Type B pancreatic cell (in vitro differentiated cells): ENCODE measurements at regions not wholly inside any gene's neighbourhood (a gene's known extent, or its start where the extent isn't known, plus 50 kb on each side); places are given as distances from the start of the nearest gene placed in this dataset.

Source experiments
- DNase-seq: peaks from one replicate; pipeline ENCODE4 v3.0.0; 2021; ENCODE audit warnings: mixed read lengths; ENCODE audit not compliant: unreplicated experiment; ENCODE audit errors: extremely low spot score
- H3K27ac Mint-ChIP-seq: 2 replicates; pipeline ENCODE4 v1.8.0; 2021; ENCODE audit warnings: mild to moderate bottlenecking, mixed read lengths
- H3K27me3 Mint-ChIP-seq: 2 replicates; pipeline ENCODE4 v1.8.0; 2021; ENCODE audit warnings: mixed read lengths
- H3K36me3 Mint-ChIP-seq: 2 replicates; pipeline ENCODE4 v1.8.0; 2021; ENCODE audit warnings: mixed read lengths
- H3K4me1 Mint-ChIP-seq: one replicate; pipeline ENCODE4 v1.8.0; 2021; ENCODE audit warnings: mixed read lengths; ENCODE audit not compliant: unreplicated experiment
- H3K4me3 Mint-ChIP-seq: 2 replicates; pipeline ENCODE4 v1.8.0; 2021; ENCODE audit warnings: mild to moderate bottlenecking, mixed read lengths
- H3K9me3 Mint-ChIP-seq: 2 replicates; pipeline ENCODE4 v1.8.0; 2021; ENCODE audit warnings: mixed read lengths
- TF ChIP-seq, protein P1 (sequence below): fragments of 200-600 bp; sonication (generic); conservative IDR thresholded peaks from 2 replicates; pipeline ENCODE4 v1.5.0; 2021; ENCODE audit warnings: antibody characterized with exemption, mild to moderate bottlenecking

DNA sequence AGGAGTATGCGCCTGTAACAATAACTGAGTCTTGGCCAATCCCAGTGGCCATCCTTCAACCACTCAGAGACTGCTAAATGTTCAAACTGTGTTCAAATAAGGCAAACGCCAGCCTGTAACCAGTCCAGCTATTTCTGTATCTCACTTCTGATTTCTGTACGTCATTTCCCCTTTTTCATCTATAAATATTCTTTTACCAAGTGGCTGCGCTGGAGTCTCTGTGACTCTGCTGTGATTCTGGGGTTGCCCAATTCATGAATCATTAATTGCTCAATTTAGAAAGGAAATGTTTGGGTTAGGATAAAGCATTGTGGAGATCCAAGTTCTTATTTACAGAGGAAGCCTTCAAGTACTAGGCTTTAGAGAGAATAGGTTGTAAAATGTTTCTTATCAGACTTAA, 89.8 kb upstream of the UST start:
- TF ChIP-seq, protein P1, sequence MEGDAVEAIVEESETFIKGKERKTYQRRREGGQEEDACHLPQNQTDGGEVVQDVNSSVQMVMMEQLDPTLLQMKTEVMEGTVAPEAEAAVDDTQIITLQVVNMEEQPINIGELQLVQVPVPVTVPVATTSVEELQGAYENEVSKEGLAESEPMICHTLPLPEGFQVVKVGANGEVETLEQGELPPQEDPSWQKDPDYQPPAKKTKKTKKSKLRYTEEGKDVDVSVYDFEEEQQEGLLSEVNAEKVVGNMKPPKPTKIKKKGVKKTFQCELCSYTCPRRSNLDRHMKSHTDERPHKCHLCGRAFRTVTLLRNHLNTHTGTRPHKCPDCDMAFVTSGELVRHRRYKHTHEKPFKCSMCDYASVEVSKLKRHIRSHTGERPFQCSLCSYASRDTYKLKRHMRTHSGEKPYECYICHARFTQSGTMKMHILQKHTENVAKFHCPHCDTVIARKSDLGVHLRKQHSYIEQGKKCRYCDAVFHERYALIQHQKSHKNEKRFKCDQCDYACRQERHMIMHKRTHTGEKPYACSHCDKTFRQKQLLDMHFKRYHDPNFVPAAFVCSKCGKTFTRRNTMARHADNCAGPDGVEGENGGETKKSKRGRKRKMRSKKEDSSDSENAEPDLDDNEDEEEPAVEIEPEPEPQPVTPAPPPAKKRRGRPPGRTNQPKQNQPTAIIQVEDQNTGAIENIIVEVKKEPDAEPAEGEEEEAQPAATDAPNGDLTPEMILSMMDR, result no peak
- no peaks in the 10 kb centered on the region for H3K4me1 Mint-ChIP-seq
- no peak for DNase-seq
- H3K27ac Mint-ChIP-seq, result no peak overlapping the region
- no peak overlapping the region for H3K4me3 Mint-ChIP-seq
- peaks cover 5% of the 10 kb centered on the region for H3K9me3 Mint-ChIP-seq
- H3K27me3 Mint-ChIP-seq, result no peaks in the 10 kb centered on the region
- no peaks in the 10 kb centered on the region for H3K36me3 Mint-ChIP-seq

- H3K4me3 Mint-ChIP-seq, result no peak overlapping the region
- no peaks in the 10 kb centered on the region for H3K27me3 Mint-ChIP-seq
- no peak for DNase-seq
- no peak overlapping the region for H3K27ac Mint-ChIP-seq
- no peaks in the 10 kb centered on the region for H3K9me3 Mint-ChIP-seq
- no peaks in the 10 kb centered on the region for H3K36me3 Mint-ChIP-seq
- H3K4me1 Mint-ChIP-seq, result no peaks in the 10 kb centered on the region
- TF ChIP-seq, protein P1, result no peak
Measured at GRCh38 chr6:148658681-148659430, 88.0 kb upstream of the UST start.

GRCh38 chr6:148667395-148667794, 79.4 kb upstream of the UST start:
- Mint-ChIP-seq H3K4me1 (no peaks in the 10 kb centered on the region), H3K27me3 (no peaks in the 10 kb centered on the region), H3K27ac (no peak overlapping the region), H3K4me3 (no peak overlapping the region), H3K36me3 (no peaks in the 10 kb centered on the region), H3K9me3 (peaks cover 11% of the 10 kb centered on the region)
- TF ChIP-seq, protein P1, result no peak
- DNase-seq, result no peak

DNA sequence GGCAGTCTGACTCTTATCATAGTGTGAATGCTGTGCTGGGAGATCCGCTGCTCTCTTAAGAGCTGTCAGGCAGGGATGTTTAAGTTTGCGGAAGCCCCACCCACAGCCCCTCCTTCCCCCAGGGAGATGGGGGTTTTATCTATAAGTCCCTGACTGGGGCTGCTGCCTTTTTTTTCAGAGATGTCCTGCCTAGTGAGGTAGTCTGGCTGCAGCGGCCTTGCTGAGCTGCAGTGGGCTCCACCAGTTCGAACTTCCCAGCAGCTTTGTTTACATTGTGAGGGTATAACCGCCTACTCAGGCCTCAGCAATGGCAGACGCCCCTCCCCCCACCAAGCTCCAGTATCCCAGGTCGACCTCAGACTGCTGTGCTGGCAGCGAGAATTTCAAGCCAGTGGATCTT, 75.7 kb upstream of the UST start:
- TF ChIP-seq, protein P1, result no peak
- Mint-ChIP-seq H3K27me3 (no peaks in the 10 kb centered on the region), H3K36me3 (no peaks in the 10 kb centered on the region), H3K4me1 (no peaks in the 10 kb centered on the region), H3K9me3 (peaks cover 11% of the 10 kb centered on the region), H3K27ac (no peak overlapping the region), H3K4me3 (no peak overlapping the region)
- DNase-seq, result no peak

GRCh38 chr6:148671952-148672351, 74.9 kb upstream of the UST start:
- Mint-ChIP-seq H3K9me3 (peaks cover 6% of the 10 kb centered on the region), H3K27me3 (no peaks in the 10 kb centered on the region), H3K27ac (no peak overlapping the region), H3K36me3 (no peaks in the 10 kb centered on the region), H3K4me1 (no peaks in the 10 kb centered on the region), H3K4me3 (no peak overlapping the region)
- TF ChIP-seq, protein P1, result no peak
- no peak for DNase-seq
